GM19025 (cell line): ENCODE measurements at regions not wholly inside any gene's neighbourhood (a gene's known extent, or its start where the extent isn't known, plus 50 kb on each side); places are given as distances from the start of the nearest gene placed in this dataset.
"Not testable (repeated sequence)": the region's sequence is repeated elsewhere in the genome, so short reads cannot be mapped to it uniquely, and the experiment has no call there.

Experiments
- ATAC-seq: cut with Tn5 transposase; IDR thresholded peaks from one replicate; pipeline ENCODE4 v1.9.1; 2021; ENCODE audit warnings: mild to moderate bottlenecking, low read depth, moderate library complexity; ENCODE audit not compliant: unreplicated experiment

GRCh38 chrX:43188296-43188695 is 410.3 kb upstream of the PPP1R2C start:
- no peak for ATAC-seq

- no peak for ATAC-seq
These were observed 433.6 kb upstream of the PPP1R2C start for GRCh38 chrX:43211570-43211969.

GRCh38 chrX:43218198-43218597 is 437.9 kb upstream of the MAOA start:
- ATAC-seq, result no peak

GRCh38 chrX:43224496-43224895 is 431.6 kb upstream of the MAOA start:
- ATAC-seq, result no peak

- ATAC-seq, result no peak
These were observed 430.3 kb upstream of the MAOA start for GRCh38 chrX:43225626-43226328.

- ATAC-seq, result no peak
These were observed 417.6 kb upstream of the MAOA start for GRCh38 chrX:43238461-43238945.

GRCh38 chrX:43239356-43239755 is 416.7 kb upstream of the MAOA start:
- no peak for ATAC-seq

- ATAC-seq, result no peak
These were observed 400.5 kb upstream of the MAOA start for GRCh38 chrX:43255596-43255995.

GRCh38 chrX:43266487-43266886 is 389.6 kb upstream of the MAOA start:
- no peak for ATAC-seq

- no peak for ATAC-seq
These were observed 388.4 kb upstream of the MAOA start for GRCh38 chrX:43267652-43268051.

GRCh38 chrX:43269201-43269600 is 386.9 kb upstream of the MAOA start:
- ATAC-seq, result no peak

- no peak for ATAC-seq
These were observed 378.2 kb upstream of the MAOA start for GRCh38 chrX:43277879-43278278.

GRCh38 chrX:43278440-43278839 is 377.7 kb upstream of the MAOA start:
- ATAC-seq, result no peak

- ATAC-seq, result no peak
These were observed 376.7 kb upstream of the MAOA start for GRCh38 chrX:43279341-43279808.

GRCh38 chrX:43283187-43283586 is 372.9 kb upstream of the MAOA start:
- no peak for ATAC-seq

- ATAC-seq, result not testable (repeated sequence)
These were observed 344.5 kb upstream of the MAOA start for GRCh38 chrX:43311625-43312024.

- ATAC-seq, result no peak
These were observed 343.1 kb upstream of the MAOA start for GRCh38 chrX:43313035-43313434.

GRCh38 chrX:43314525-43314924 is 341.6 kb upstream of the MAOA start:
- ATAC-seq, result no peak

- ATAC-seq, result no peak
These were observed 340.5 kb upstream of the MAOA start for GRCh38 chrX:43315622-43316021.

GRCh38 chrX:43316146-43316545 is 340.0 kb upstream of the MAOA start:
- no peak for ATAC-seq

- ATAC-seq, result no peak
These were observed 338.7 kb upstream of the MAOA start for GRCh38 chrX:43317378-43317777.

- ATAC-seq, result no peak
These were observed 327.6 kb upstream of the MAOA start for GRCh38 chrX:43328358-43328946.
